ENCODE measurements at regions not wholly inside any gene's neighbourhood (a gene's known extent, or its start where the extent isn't known, plus 50 kb on each side); places are given as distances from the start of the nearest gene placed in this dataset.
"Not testable (repeated sequence)": the region's sequence is repeated elsewhere in the genome, so short reads cannot be mapped to it uniquely, and the experiment has no call there.

DNA sequence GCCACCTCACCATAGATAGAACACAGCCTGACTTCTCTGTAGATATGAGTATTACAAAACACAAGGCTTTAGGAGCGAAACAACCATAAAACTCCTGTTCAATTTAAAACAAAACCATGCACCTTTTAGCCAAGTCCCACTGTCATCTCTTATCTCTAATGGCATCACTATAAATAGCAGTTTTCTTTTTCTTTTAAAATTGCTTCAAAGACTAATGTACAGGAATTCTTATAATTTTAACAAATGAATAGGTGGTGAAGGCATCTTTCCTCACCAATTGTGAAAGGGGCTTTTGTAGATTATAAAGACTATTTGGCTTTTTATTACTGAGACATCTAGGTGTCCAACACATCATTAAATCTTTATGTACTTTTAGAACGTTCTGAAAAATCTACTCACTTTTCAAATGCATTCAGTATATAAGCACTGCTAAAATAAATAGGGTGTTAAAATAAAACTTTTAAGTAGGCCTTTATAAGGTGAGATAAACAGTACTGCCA is 205.7 kb upstream of the GRM3 start:
- Histone ChIP-seq H3K4me1 (ENCODE audit: low read depth) (no peaks in the 10 kb centered on the region), H3K9me3 (no peaks in the 10 kb centered on the region), H3K4me3 (no peak overlapping the region), H3K36me3 (ENCODE audit: low read depth) (no peaks in the 10 kb centered on the region)
- intact Hi-C loops (cut with DNase I, micrococcal nuclease), result no loop called here
- TF ChIP-seq, protein P1, sequence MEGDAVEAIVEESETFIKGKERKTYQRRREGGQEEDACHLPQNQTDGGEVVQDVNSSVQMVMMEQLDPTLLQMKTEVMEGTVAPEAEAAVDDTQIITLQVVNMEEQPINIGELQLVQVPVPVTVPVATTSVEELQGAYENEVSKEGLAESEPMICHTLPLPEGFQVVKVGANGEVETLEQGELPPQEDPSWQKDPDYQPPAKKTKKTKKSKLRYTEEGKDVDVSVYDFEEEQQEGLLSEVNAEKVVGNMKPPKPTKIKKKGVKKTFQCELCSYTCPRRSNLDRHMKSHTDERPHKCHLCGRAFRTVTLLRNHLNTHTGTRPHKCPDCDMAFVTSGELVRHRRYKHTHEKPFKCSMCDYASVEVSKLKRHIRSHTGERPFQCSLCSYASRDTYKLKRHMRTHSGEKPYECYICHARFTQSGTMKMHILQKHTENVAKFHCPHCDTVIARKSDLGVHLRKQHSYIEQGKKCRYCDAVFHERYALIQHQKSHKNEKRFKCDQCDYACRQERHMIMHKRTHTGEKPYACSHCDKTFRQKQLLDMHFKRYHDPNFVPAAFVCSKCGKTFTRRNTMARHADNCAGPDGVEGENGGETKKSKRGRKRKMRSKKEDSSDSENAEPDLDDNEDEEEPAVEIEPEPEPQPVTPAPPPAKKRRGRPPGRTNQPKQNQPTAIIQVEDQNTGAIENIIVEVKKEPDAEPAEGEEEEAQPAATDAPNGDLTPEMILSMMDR (IDR thresholded peaks at IDR 0.05), result no peak
- DNase-seq (no peak), ATAC-seq (no peak)

- H3K36me3 ChIP-seq (ENCODE audit: low read depth), result no peaks in the 10 kb centered on the region
- H3K4me3 ChIP-seq, result no peak overlapping the region
- no peak for DNase-seq
- no peak for ATAC-seq
- intact Hi-C loops (cut with DNase I, micrococcal nuclease), result no loop called here
- H3K4me1 ChIP-seq (ENCODE audit: low read depth), result no peaks in the 10 kb centered on the region
- TF ChIP-seq, protein P1 (IDR thresholded peaks at IDR 0.05), result no peak
- no peaks in the 10 kb centered on the region for H3K9me3 ChIP-seq
Observed at GRCh38 chr7:86431761-86432160, 211.9 kb upstream of the GRM3 start.

DNA sequence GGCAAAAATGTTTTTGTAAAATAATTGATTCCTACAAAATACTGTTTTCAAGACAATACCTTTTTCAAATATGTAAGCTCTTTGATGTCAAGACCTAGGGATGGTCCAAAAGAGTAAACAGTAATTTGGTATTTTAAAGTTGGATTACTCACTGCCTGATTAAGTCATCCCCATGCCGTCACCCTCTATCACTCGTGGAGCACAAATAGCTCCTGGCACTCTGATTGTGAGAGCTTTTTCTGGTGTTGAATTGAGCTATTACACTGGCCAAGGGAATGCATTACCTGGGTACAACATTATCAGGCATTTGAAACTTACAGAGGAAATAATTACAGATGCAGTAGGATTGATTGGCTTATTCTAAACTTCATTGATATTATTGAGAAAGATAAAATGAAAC is 231.9 kb upstream of the GRM3 start:
- no peaks in the 10 kb centered on the region for H3K4me1 ChIP-seq (ENCODE audit: low read depth)
- TF ChIP-seq, protein P1 (IDR thresholded peaks at IDR 0.05), result no peak
- DNase-seq (no peak), ATAC-seq (no peak)
- H3K4me3 ChIP-seq, result no peak overlapping the region
- intact Hi-C loops (cut with DNase I, micrococcal nuclease), result no loop called here
- H3K9me3 ChIP-seq, result no peaks in the 10 kb centered on the region
- H3K36me3 ChIP-seq (ENCODE audit: low read depth), result no peaks in the 10 kb centered on the region

GRCh38 chr7:86407291-86407690 is 236.4 kb upstream of the GRM3 start:
- intact Hi-C loops (cut with DNase I, micrococcal nuclease), result no loop called here
- Histone ChIP-seq H3K4me3 (no peak overlapping the region), H3K36me3 (ENCODE audit: low read depth) (no peaks in the 10 kb centered on the region), H3K4me1 (ENCODE audit: low read depth) (no peaks in the 10 kb centered on the region), H3K9me3 (no peaks in the 10 kb centered on the region)
- DNase-seq (no peak), ATAC-seq (no peak)
- TF ChIP-seq, protein P1 (IDR thresholded peaks at IDR 0.05), result no peak

DNA sequence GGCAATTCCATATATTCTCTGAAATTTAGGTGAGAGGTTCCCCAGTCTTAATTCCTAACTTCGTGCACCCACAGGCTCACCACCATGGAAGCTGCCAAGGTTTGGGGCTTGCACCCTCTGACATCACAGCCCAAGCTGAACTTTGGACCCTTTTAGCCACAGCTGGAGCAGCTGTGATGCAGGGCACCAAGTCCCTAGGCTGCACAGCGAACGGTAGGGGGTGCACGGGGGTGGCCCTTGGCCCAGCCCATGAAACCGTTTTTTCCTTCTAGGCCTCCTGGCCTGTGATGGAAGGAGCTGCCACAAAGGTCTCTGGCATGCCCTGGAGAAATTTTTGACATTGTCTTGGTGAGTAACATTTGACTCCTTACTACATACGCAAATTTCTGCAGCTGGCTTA is 251.9 kb upstream of the GRM3 start:
- intact Hi-C loops (cut with DNase I, micrococcal nuclease), result no loop called here
- peaks cover 6% of the 10 kb centered on the region for H3K9me3 ChIP-seq
- TF ChIP-seq, protein P1 (IDR thresholded peaks at IDR 0.05), result no peak
- no peaks in the 10 kb centered on the region for H3K4me1 ChIP-seq (ENCODE audit: low read depth)
- H3K36me3 ChIP-seq (ENCODE audit: low read depth), result no peaks in the 10 kb centered on the region
- no peak overlapping the region for H3K4me3 ChIP-seq
- ATAC-seq (no peak), DNase-seq (no peak)

DNA sequence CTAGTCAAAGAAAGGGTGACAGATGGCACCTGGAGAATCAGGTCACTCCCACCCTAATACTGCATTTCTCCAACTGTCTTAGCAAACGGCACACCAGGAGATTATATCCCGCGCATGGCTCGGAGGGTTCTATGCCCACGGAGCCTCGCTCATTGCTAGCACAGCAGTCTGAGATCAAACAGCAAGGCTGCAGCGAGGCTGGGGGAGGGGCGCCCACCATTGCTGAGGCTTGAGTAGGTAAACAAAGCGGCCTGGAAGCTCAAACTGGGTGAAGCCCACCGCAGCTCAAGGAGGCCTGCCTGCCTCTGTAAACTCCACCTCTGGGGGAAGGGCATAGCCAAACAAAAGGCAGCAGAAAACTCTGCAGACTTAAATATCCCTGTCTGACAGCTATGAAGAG is 268.1 kb upstream of the GRM3 start:
- intact Hi-C loops (cut with DNase I, micrococcal nuclease); ATAC-seq; H3K4me3 ChIP-seq; H3K36me3 ChIP-seq (ENCODE audit: low read depth); H3K4me1 ChIP-seq (ENCODE audit: low read depth); DNase-seq: not testable (repeated sequence)
- H3K9me3 ChIP-seq, result peaks cover 12% of the 10 kb centered on the region
